Hematopoietic multipotent progenitor cell treated with erythropoietin and hydrocortisone succinate and interleukin-3 and kit ligand, for 6 days (in vitro differentiated cells): ENCODE measurements at regions not wholly inside any gene's neighbourhood (a gene's known extent, or its start where the extent isn't known, plus 50 kb on each side); places are given as distances from the start of the nearest gene placed in this dataset.
A peak's percentile ranks its signal among the peaks of the same experiment; 100 is the strongest.

ENCODE experiments used
- DNase-seq: peaks from one replicate; pipeline ENCODE4 v3.0.0-alpha.2; 2015

- no peak for DNase-seq
These were observed 446.6 kb downstream of the ARHGEF28 start for GRCh38 chr5:74072646-74073045.

DNA sequence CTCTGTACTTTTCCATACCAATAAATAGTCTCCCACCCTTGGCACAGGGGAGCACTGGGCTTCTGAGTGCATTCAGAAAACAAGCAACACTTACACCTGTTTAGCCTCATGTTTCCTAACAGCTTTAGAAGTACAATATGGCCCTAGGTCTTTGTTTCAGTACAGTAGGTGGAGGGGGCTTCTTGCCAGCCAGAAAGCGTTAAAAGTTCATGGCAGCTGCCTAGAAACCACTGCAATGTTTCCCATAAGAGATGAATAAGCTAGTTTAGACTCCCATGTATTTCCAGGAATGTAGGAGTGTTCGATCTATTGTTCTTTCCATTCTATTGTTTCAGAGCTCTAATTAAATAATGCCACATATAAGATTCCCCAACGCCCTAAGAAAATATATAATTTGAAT, 444.8 kb downstream of the ARHGEF28 start:
- no peak for DNase-seq

- DNase-seq = no peak
These were observed 443.7 kb downstream of the ARHGEF28 start for GRCh38 chr5:74069741-74070140.

- DNase-seq = no peak
These were observed 441.9 kb downstream of the ARHGEF28 start for GRCh38 chr5:74067748-74068541.

- no peak for DNase-seq
These were observed 438.9 kb downstream of the ARHGEF28 start for GRCh38 chr5:74064911-74065310.

GRCh38 chr5:74064225-74064624, 438.2 kb downstream of the ARHGEF28 start:
- no peak for DNase-seq

- no peak for DNase-seq
These were observed 437.8 kb downstream of the ARHGEF28 start for GRCh38 chr5:74063821-74064220.

DNA sequence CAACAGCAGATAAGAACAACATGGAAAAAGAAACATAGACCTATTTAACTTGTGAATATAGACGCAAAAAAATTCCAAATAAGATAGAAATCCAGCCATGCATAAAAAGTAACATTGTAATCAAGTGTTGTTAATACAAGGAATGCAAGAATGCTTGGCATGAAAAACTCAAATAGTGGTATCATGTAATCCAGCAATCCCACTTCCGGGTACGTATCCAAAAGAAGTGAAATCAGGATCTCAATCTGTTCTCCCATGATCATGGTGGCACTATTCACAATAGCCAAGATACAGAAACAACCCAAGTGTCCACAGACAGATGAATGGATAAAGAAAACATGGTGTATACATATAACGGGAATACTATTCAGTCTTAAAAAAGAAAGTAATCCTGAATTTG, 437.4 kb downstream of the ARHGEF28 start:
- DNase-seq = no peak

DNA sequence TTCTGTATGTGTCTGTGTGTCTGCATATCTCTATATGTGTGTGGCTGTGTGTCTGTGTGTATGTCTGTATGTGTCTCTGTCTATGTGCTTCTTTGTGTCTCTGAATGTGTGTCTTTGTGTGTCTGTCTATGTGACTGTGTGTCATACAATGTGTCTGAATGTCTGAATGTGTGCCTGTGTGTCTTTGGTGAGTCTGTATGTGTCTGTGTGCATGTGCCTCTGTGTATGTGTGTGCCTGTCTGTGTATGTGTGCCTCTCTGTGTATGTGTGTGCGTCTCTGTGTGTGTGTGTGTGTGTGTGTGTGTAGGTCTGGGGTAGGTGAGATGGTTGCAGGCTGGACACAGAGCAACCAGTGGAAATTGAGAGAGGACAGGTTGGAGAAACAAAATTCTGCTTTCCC, 435.3 kb downstream of the ARHGEF28 start:
- no peak for DNase-seq

DNA sequence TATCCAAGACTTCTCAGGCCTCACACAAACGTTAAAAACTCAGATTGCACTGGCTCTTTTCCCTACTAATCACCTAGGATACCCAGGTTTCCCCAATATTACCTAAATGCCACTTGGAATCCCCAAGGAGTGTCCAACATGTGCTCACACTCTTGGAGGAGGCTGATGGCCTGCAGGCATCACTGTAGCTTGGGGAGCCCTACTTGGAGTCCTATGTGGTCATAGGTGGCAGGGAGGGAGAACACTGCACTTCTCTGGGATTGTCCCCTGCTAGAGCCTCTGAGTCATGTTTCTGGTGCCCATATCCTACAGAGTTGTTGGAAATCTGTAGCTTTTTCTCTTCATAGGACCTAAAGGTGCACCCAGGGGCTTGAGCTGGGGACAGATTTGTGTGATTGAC, 433.7 kb downstream of the ARHGEF28 start:
- no peak for DNase-seq

DNA sequence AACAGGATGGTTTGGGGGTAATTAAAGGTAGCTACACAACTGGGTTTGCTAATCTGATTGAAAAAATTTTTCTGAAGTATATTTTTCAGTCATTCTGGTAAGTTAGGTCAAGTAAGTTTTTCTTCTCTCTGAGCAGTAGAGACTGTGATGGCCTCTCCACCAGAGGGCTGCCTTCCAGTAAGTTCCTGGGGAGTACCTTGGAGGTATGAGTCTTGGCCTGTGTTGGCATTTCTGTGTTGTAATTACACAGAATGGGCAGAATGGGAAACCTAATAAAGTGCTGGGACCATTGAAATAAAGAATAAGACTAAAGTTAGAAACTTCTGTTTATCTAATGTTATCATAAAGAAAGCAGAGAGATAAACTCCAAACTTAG, 430.8 kb downstream of the ARHGEF28 start:
- peak; percentile 8 for DNase-seq

DNA sequence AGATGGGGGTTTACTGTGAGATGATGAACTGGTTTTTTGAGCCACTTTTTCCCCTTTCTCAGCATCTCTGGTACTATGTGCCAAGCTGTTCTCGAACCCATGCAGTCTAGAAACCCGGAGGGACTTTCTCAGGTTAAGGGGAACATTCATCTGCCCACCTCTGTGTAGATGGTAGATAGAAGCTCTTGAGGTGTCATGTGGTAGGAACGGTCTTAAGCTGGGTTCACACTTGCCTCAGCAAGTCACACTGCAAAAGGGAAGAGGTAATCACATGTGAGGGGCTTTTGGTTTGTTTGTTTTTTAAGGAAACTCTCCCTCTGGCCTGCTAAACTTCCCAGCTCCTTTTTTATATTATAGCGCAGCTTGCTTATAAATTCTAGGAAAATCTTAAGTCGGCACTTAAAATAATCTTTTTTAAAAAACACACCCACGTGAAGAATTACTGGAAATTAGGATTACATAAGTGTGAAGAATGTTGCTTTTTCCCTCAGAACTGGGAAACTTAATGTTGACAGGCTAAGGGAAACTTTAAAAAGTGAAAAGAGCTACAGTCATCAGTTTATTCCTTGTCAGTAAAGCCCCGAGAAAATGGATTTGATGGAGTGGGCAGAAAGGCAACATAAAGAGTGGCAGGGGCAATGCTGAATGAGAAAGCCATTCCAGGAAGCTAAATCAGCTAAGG, 430.3 kb downstream of the ARHGEF28 start:
- no peak for DNase-seq

DNA sequence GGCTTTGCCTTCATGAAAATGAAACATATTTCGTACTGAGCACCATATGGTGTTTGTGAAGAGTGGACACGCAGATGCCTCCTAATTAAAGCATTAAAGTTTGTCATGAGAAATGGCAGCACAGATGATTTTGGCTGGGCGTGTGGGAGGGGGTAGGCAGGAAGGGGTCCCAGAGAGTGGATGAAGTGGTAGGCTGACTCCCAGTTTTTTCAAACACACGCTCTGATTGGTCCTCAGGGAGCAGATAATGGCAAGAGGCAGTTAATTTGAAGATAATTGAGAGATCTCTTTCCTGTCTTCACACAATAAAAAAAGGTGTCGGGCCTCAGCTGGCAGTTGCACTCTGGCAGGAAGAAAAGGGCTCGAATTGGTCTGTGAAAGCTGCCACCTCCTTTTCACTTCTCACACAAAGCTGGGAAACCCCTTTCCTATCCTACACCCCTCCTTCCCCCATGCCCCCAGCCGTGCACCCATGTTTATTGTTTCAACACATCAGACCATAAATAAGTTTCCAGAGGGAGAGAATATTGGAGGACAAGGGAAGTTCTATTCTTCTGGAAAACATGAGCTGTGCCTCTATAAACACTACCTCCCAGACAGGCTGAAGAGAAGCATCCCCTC, 429.6 kb downstream of the ARHGEF28 start:
- no peak for DNase-seq

DNA sequence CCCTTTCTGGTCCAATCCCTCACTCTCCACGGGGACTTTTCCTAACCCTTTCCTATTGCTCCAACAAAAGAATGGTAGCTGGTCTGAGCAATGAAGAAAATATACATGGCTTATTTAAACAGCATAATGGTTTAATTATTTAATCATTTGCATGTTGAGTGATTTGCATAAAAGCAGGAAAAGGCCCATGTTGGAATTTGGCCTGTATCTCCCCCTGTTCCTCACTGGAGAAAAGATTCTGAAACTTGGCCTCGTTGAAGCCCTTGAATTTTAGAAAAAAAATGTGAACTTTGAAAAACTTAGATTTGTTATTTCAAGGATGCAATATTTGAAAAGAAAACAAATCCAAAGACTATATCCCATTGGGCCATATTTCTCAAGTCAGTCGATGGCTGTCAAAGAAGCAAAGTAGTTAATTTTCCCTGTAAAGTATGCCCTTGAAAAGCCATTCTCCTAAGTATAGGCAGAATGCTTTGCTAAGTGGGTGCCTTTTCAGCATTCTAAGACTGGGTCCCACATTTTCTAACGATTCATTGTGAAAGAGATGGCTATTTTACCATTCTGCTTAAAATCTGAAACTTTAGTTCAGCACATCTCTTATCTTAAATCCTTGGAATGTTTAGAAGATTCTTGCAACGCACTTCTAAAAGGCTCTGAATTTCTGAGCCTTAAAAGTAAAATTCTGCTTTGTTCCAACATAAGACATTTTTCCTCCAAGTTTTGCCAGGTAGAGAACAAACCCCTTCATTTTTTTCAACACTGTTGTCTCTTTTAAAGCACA, 428.8 kb downstream of the ARHGEF28 start:
- no peak for DNase-seq

DNA sequence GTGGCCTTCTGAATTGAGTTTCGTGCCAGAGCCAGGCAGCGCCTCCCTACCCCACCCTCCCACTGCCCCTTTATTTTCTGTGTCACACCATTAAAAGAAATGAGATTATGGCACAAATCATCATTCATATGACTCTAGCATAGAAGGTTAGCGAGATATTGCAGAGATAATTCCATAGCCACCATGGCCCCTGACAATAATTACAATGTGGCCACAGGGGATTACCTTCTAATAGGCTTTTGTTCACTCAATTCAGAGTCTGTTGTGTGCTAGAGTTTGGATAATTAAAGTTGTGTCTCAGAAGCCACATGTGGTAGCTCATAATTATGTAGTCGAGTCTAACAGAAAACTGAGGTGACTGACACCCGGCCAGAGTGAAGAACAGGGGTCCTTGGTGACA, 428.1 kb downstream of the ARHGEF28 start:
- no peak for DNase-seq

GRCh38 chr5:74052441-74053221, 426.6 kb downstream of the ARHGEF28 start:
- DNase-seq = no peak

GRCh38 chr5:74051076-74051475, 425.1 kb downstream of the ARHGEF28 start:
- no peak for DNase-seq

- no peak for DNase-seq
These were observed 418.9 kb downstream of the ARHGEF28 start for GRCh38 chr5:74044936-74045335.

DNA sequence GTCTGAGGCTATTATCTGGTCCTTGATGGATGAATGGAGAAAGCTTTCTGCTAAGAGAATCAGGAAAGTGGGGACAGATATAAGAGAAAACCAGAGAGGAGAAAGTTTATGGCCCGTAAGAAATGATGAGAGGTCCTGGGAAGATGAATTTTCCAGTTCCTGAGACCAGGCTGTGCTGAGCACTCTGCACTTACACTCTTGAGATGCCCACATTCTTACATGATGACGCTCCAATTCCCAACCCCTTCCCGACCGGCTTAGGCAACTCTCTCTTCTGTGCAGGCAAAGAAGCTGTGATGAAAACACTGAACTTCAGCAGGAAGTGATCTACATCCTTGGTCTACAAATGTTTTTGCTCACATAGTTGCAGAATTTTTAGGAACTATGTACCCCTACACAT, 417.0 kb downstream of the ARHGEF28 start:
- no peak for DNase-seq

DNA sequence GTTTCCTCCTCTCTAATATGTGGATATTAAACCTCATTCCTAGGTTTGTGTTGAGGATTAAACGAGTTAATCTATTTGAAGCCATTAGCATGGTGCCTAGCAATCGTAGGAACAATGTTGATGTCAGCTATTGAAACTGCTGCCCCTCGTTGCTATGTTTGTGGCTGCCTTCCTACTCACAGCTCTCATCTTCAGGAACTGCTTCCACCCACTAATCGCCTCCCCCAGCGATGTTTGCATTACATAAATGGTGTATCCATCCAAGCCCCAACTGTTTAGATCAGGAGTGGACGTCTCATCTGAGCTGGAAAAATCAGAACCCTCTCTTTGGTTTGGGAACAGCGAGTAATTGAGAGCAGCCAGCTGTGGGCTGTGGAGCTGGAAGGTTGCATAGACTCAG, 416.6 kb downstream of the ARHGEF28 start:
- no peak for DNase-seq

- DNase-seq = no peak
These were observed 415.9 kb downstream of the ARHGEF28 start for GRCh38 chr5:74041913-74042312.

DNA sequence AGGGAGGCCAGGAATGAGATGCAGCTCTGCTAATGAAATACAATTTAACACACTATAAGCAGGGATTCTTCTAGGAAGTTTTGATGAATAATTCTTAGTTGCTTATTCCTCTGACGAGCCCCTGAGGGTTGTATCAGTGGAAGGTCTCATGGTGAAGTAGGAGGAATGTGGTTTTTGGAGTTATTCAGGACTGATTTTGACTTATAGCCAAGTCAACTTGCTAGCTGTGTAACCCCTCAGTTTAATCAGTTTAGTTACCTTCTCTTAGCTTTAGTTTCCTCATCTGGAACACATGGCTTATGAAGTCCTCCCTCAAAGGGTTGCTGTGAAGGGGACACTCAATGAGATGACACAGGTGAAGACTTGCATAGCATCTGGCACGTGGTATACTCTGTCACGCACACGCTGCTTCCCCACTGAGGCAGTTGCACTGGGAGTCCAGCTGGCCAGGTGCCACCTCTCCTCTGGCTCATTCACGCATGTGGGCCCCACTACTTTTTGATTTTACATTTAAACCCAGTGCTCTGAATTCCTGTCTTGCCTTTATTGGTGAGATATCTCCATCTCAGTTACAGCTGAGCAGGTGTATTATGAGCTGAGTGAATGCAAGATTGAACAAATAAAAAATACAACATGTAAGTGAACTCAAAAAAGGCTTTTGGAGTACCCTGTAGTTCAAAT, 415.0 kb downstream of the ARHGEF28 start:
- DNase-seq = no peak
